ENCODE measurements at regions not wholly inside any gene's neighbourhood (a gene's known extent, or its start where the extent isn't known, plus 50 kb on each side); places are given as distances from the start of the nearest gene placed in this dataset.

GRCh38 chr20:6956574-6956973, 189.1 kb downstream of the BMP2 start (continued):
- TF ChIP-seq NRF1 (IDR thresholded peaks at IDR 0.05; ENCODE audit: low read depth, low read length) (no peak), EZH2phosphoT487 (IDR thresholded peaks at IDR 0.05; ENCODE audit: borderline replicate concordance, low read depth) (no peak), MXI1 (IDR thresholded peaks at IDR 0.05; ENCODE audit: low read depth, low read length) (no peak), NFIC (IDR thresholded peaks at IDR 0.05; ENCODE audit: borderline replicate concordance) (no peak), REST (IDR thresholded peaks at IDR 0.05; ENCODE audit: low read depth, low read length) (no peak), ELF1 (IDR thresholded peaks at IDR 0.05) (no peak)

- Histone ChIP-seq H3K4me3 (ENCODE audit: low read depth in 2 of 2, low read length in 1 of 2) (no peak overlapping the region), H3K4me1 (ENCODE audit: control insufficient read depth in 1 of 2, insufficient read depth in 2 of 2, low read depth in 1 of 2, low read length in 1 of 2) (no peaks in the 10 kb centered on the region), H3K9ac (no peak overlapping the region), H3K27me3 (ENCODE audit: insufficient read depth) (no peaks in the 10 kb centered on the region), H3K9me3 (no peaks in the 10 kb centered on the region), H3K79me2 (ENCODE audit: insufficient read depth) (no peaks in the 10 kb centered on the region), H3K27ac (ENCODE audit: low read depth in 2 of 2, low read length in 1 of 2) (no peak overlapping the region), H2AFZ (ENCODE audit: low read depth) (no peak overlapping the region), H3K4me2 (no peak overlapping the region), H3F3A (replicated peaks; ENCODE audit: insufficient read depth) (no peaks in the 10 kb centered on the region), H4K20me1 (ENCODE audit: insufficient read depth) (no peaks in the 10 kb centered on the region), H3K36me3 (replicated peaks in 1 of 2; ENCODE audit: control insufficient read depth in 1 of 2, insufficient read depth in 2 of 2, low read length in 1 of 2) (no peaks in the 10 kb centered on the region), H3K9me2 (no peaks in the 10 kb centered on the region)
- ChIA-PET POLR2A (no interaction called here), CTCF (no interaction called here)
- TF ChIP-seq USF1 (IDR thresholded peaks at IDR 0.05; ENCODE audit: borderline replicate concordance, low read depth): no peak
- no peak for TF ChIP-seq FOXM1 (IDR thresholded peaks at IDR 0.05; ENCODE audit: low read depth)
- TF ChIP-seq YY1 (IDR thresholded peaks at IDR 0.05; ENCODE audit: low read depth): no peak
- no peak for TF ChIP-seq ELF1 (IDR thresholded peaks at IDR 0.05)
- no peak for TF ChIP-seq EZH2phosphoT487 (IDR thresholded peaks at IDR 0.05; ENCODE audit: borderline replicate concordance, low read depth)
- TF ChIP-seq MEF2A (IDR thresholded peaks at IDR 0.05; ENCODE audit: borderline replicate concordance, low read depth): no peak
- 2% methylated on average over 3 of the region's 3 CpGs for WGBS (ENCODE audit: low lambda C conversion rate)
- no peak for DNase-seq
These were observed 192.4 kb downstream of the BMP2 start for GRCh38 chr20:6959900-6960312.

DNA sequence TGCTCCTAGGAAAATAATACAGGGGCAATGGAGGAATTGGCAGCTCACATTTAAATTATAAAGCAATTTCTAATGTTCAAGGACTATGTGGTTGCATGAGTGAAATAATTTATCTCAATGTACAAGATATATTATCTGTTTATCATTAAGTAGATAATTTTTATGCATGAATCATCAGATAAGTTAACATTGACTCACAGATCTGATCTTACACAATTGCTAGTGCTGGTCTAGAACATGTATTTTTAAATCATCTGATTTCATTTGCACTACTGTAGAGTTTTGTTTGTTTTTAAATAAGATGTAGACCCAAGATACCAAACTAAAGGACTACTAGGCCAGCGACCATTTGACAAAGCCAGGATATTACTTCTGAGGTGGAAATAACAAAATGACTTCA, 199.2 kb downstream of the BMP2 start:
- Histone ChIP-seq H3F3A (replicated peaks; ENCODE audit: insufficient read depth) (no peaks in the 10 kb centered on the region), H3K4me2 (no peak overlapping the region), H4K20me1 (ENCODE audit: insufficient read depth) (no peaks in the 10 kb centered on the region), H3K27me3 (ENCODE audit: insufficient read depth) (no peaks in the 10 kb centered on the region), H2AFZ (ENCODE audit: low read depth) (no peak overlapping the region), H3K79me2 (ENCODE audit: insufficient read depth) (no peaks in the 10 kb centered on the region), H3K9me3 (no peaks in the 10 kb centered on the region), H3K4me3 (ENCODE audit: low read depth in 2 of 2, low read length in 1 of 2) (no peak overlapping the region), H3K4me1 (ENCODE audit: control insufficient read depth in 1 of 2, insufficient read depth in 2 of 2, low read depth in 1 of 2, low read length in 1 of 2) (no peaks in the 10 kb centered on the region), H3K27ac (ENCODE audit: low read depth in 2 of 2, low read length in 1 of 2) (no peak overlapping the region), H3K9me2 (no peaks in the 10 kb centered on the region), H3K9ac (no peak overlapping the region), H3K36me3 (replicated peaks in 1 of 2; ENCODE audit: control insufficient read depth in 1 of 2, insufficient read depth in 2 of 2, low read length in 1 of 2) (no peaks in the 10 kb centered on the region)
- WGBS (ENCODE audit: low lambda C conversion rate): 3% methylated on average over 1 of the region's 1 CpG
- ChIA-PET CTCF (interaction anchor here (1.5 kb wide), 1 partner anchor 319 kb away, joined by 3 read pairs; no protein-coding TSS in a partner anchor), POLR2A (no interaction called here)
- no peak for TF ChIP-seq JUND (IDR thresholded peaks at IDR 0.05)
- no peak for TF ChIP-seq SIN3A (IDR thresholded peaks at IDR 0.05; ENCODE audit: borderline replicate concordance, low read depth, low read length)
- TF ChIP-seq, protein P1, sequence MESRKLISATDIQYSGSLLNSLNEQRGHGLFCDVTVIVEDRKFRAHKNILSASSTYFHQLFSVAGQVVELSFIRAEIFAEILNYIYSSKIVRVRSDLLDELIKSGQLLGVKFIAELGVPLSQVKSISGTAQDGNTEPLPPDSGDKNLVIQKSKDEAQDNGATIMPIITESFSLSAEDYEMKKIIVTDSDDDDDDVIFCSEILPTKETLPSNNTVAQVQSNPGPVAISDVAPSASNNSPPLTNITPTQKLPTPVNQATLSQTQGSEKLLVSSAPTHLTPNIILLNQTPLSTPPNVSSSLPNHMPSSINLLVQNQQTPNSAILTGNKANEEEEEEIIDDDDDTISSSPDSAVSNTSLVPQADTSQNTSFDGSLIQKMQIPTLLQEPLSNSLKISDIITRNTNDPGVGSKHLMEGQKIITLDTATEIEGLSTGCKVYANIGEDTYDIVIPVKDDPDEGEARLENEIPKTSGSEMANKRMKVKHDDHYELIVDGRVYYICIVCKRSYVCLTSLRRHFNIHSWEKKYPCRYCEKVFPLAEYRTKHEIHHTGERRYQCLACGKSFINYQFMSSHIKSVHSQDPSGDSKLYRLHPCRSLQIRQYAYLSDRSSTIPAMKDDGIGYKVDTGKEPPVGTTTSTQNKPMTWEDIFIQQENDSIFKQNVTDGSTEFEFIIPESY (IDR thresholded peaks at IDR 0.05; ENCODE audit: borderline replicate concordance, low read depth): no peak
- TF ChIP-seq, protein P2, sequence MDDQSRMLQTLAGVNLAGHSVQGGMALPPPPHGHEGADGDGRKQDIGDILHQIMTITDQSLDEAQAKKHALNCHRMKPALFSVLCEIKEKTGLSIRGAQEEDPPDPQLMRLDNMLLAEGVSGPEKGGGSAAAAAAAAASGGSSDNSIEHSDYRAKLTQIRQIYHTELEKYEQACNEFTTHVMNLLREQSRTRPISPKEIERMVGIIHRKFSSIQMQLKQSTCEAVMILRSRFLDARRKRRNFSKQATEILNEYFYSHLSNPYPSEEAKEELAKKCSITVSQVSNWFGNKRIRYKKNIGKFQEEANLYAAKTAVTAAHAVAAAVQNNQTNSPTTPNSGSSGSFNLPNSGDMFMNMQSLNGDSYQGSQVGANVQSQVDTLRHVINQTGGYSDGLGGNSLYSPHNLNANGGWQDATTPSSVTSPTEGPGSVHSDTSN (IDR thresholded peaks at IDR 0.05): no peak
- TF ChIP-seq FOXM1 (IDR thresholded peaks at IDR 0.05; ENCODE audit: low read depth): no peak
- DNase-seq: no peak
